ENCODE measurements at regions not wholly inside any gene's neighbourhood (a gene's known extent, or its start where the extent isn't known, plus 50 kb on each side); places are given as distances from the start of the nearest gene placed in this dataset.

- DNase-seq (ENCODE audit: extremely low read depth, low read depth, low spot score), result no peak
These were observed 85.4 kb upstream of the OTOS start for GRCh38 chr2:240225660-240226475.

GRCh38 chr2:240226672-240227537 is 86.4 kb upstream of the OTOS start:
- no peak for DNase-seq (ENCODE audit: extremely low read depth, low read depth, low spot score)

- DNase-seq (ENCODE audit: extremely low read depth, low read depth, low spot score), result no peak
These were observed 87.3 kb upstream of the OTOS start for GRCh38 chr2:240227538-240228428.

DNA sequence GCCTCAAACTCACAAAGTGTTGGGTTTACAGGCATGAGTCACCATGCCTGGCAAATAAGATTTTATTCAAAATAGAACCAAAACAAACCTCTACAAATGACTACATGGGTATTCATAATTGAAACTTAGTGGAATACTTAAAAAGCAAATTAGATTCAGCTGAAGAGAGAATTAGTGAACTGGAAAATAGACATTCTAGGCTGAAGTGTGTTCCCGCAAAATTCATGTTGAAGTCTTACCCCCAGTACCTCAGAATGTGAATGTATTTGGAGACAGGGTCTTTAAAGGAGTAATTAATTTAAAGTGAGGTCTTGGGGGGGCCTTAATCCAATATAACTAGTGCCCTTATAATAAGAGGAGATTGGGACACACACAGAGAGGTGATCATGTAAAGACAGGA is 88.5 kb upstream of the OTOS start:
- DNase-seq (ENCODE audit: extremely low read depth, low read depth, low spot score), result no peak

DNA sequence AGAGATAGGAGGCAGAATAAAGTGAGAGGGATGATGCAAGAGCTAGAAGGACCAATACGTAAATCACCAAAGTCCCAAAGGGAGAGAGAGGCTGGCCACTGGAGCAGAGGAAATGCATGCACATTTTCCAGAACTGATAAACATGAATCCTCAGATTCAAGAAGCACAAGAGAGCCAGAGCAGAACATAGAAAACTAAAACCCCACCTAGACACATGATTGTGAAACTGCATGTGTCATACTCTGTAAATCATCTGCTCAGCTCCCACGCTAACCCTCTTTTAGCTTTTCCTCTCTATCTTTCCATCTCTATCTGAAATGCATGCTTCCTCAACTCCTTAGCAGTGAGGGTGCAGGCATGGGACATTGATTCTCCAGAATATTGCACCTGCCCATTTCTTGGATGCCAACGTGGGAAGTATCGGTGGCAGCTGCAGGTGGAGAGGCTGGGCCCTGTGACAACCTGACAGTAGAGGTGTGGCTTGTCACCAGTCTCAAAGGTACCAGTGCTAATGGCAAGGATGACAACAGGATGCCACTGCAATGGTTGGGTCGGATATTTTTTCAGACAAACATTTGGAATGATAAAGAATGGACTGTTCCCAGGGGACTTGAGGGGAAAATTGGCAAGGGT is 89.3 kb upstream of the OTOS start:
- no peak for DNase-seq (ENCODE audit: extremely low read depth, low read depth, low spot score)

DNA sequence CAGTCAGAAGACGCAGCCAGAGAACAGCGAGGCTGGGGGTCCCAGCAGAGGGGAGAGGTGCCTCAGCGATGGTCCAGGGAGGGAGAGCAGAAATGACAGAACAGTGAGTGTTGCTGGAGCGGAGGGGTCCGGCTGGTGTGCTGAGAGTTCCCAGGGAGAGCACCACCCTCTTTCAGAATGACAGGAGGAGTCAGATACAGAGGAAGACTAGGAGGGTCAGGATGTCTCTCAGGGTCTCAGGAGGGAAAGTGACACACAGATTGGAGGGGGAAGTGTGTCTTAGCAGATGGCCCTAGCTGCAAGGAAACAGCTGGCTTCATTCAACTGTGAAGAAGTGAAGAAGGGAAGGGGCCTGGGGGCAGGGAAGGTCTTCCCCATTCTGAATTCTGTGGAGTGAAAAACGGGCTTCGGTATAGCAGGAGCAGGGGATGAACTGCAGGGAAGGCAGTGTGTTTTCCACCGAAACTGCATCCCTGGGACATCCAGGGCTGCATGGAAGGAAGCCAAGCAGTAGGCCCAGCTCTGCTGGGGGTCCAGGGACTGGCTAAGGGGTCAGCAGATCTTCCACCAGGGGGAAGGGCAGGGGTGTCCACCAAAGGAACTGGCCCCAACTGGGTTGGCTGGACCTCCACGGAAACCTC is 90.0 kb upstream of the OTOS start:
- DNase-seq (ENCODE audit: extremely low read depth, low read depth, low spot score), result no peak

GRCh38 chr2:240231838-240232244 is 91.4 kb upstream of the OTOS start:
- DNase-seq (ENCODE audit: extremely low read depth, low read depth, low spot score), result no peak

DNA sequence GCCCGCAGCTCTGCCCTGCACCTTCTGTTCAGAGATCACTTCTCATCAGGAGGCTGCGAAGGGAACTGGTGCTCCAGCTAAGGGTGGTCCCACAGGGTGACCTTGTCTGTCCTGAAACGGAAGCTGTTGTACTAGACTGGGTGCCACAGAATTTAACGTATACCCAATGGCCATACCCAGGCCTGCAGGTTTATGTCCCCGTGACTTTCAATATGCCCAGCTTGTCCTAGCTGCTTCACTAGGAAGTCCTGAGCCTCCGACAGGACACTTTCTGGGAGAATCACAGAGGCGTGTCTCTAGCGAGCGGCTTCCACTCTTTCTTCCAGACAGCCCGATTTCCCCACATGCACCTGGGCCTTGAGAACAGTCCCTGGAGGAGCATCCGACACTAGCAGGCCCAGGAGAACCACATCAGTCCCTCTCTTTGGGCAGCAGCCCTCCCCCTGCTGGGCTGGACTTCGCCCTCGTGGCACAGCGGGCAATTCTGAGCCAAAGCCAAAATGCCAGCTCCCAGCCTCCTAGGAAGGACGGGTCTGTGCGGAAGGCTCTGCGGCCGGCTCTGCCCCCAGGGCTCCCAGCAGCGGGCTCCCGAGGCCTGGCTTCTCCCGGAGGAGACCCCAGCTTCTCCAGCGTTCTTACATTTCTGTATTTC is 91.9 kb upstream of the OTOS start:
- DNase-seq (ENCODE audit: extremely low read depth, low read depth, low spot score), result no peak

GRCh38 chr2:240232961-240233884 is 92.8 kb upstream of the OTOS start:
- DNase-seq (ENCODE audit: extremely low read depth, low read depth, low spot score), result no peak

DNA sequence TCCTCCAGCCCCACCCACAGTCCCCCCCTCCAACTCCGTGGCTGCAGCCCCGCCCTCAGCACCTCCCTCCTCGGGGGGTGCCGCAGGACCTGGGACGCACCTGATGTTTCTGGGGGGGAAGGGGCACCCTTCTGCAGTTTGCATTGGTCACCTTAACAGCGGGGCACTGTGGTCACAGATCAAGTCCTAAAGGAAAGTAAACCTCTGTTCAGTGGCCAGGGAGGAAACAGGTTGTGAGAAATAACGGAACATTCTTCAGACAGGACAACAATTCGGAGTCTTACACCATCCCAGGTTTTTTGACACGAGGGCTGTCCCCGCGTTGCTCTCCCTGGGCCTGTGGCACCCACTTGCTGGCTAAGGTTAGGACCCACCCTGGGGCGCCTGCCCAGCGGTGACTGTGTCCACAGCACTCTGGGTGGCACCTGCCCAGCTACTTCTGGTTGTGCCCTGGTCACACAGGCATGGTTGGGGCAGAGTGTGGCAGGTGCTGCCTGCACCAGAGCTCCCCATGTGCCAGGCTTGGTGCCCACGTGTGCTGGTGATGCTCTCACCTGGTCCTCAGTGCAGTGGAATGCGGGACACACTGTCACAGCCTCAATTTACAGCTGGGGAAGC is 93.5 kb upstream of the OTOS start:
- DNase-seq (ENCODE audit: extremely low read depth, low read depth, low spot score), result no peak

GRCh38 chr2:240234503-240234951 is 94.1 kb upstream of the OTOS start:
- no peak for DNase-seq (ENCODE audit: extremely low read depth, low read depth, low spot score)

DNA sequence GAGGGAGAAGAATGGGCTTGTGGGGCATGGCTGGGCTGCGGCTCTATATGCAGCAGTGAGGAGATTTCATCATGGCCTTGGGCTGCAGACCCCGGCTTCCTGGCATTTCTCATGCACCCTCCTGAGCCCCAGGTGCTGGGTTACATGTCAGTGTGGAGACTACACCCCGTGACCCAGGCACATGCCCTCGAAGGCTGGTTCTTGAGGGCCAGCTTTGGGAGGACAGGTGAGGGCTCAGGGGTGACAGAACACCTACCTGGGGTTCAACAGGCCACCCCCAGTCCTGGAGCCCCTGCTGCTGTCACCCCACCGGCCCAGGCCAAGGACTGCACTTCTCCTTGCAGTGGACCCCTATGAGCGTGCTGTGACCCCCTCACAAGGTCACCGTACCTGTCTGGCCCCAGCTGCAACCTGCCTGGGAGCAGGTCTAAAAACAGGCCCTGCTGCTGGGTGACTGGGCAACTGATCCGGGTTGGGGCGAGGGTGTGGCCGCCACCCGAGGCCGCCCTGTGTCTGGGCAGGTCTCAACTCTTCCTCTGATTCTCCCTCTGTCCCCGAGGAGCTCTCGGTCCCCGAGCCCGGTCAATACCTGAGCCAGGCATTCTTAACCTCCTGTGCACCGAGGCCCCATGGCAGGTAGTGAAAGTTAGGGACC is 94.8 kb upstream of the OTOS start:
- no peak for DNase-seq (ENCODE audit: extremely low read depth, low read depth, low spot score)

DNA sequence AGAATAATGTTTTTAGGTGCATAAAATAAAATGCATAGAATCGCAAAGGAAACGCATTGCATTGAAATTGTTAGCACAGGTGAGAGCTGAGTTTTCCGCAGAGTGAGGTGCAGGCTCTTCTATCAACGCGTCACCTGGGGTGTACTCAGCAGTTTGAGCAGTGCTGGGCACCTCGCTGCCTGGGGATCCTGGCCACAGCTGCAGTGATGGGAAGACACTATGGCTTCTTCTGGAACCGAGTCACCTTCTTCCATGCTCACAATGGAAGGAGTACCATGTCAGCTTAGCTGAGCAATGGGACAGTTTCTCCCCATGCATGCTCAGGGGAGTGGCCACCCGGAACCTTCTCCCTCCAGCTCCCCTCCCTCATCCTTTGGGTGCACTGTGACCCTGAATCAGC is 95.4 kb upstream of the OTOS start:
- no peak for DNase-seq (ENCODE audit: extremely low read depth, low read depth, low spot score)

DNA sequence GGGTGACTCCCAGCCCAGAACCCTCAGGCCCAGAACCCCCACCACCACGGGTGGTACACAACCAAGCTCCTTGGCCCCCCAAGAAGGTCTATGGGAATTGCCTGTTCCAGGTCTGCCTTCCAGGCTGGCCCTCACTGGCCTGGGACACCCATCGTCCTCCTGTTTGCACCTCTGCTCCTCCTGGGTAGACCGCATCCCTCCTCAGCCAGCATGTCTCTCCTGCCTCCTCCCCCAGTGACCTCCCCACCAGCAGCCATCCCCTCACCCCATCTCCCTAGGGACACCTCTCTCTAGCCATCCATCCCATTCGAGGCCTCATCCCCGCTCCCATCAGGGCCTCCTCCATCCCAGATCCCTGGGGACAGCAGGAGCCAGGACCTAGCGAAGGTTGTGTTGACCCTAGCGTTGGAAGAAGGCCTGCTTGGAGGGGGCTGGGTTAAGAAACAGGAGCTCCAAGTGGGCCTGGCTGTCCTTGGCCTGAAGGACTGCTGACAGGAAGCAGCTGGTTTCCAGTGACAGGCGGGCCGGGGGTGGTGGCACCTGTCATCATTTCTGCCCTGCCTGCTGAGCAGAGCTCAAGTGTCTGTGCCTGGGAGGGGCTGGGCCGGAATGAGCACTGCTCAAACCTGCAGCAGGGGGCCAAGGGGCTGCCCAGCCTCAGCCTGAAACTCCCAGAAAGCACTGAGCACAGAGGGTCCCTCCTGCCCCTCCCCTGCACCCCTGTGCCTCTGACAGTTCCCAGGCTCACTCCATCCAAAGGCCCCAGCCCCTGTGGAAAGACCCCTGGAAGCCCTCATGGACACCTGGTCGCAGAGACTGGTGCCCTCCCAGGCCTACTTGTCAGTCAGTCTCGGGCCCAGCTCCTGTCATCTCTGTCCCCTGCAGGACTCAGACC is 96.0 kb upstream of the OTOS start:
- DNase-seq (ENCODE audit: extremely low read depth, low read depth, low spot score), result no peak

GRCh38 chr2:240237609-240238174 is 97.2 kb upstream of the OTOS start:
- DNase-seq (ENCODE audit: extremely low read depth, low read depth, low spot score), result peak; percentile 82

DNA sequence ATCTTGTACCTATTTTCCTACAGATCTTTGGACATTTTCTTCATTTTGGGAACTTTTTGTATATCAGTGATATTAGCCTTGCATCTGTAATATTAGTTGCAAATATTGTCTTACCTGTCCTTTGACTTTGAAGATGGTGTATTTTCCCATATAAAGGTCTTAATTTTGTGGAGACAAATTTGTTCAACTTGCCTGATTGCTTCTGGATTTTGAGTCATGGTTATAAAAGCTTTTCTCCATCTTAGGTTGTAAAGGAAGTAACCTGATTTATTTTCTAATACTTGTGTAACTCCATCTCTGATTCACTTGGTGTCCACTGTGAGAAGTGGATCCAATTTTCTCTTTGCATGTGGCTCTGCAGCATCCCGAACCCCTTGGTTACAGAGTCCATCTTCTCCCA is 97.7 kb upstream of the OTOS start:
- DNase-seq (ENCODE audit: extremely low read depth, low read depth, low spot score), result no peak
